Retinal pigment epithelial cell (primary cell): ENCODE measurements at regions not wholly inside any gene's neighbourhood (a gene's known extent, or its start where the extent isn't known, plus 50 kb on each side); places are given as distances from the start of the nearest gene placed in this dataset.
"Not testable (repeated sequence)": the region's sequence is repeated elsewhere in the genome, so short reads cannot be mapped to it uniquely, and the experiment has no call there.

Experiments used
- DNase-seq: peaks from one replicate; pipeline ENCODE4 v3.0.0-alpha.2; 2010; ENCODE audit warnings: low read depth
- H3K4me3 ChIP-seq: 2 replicates; pipeline ENCODE4 v1.5.1; 2011; ENCODE audit warnings: mild to moderate bottlenecking, low read length, control low read depth, moderate library complexity
- CTCF ChIP-seq: conservative IDR thresholded peaks from 2 replicates; pipeline ENCODE4 v1.5.1; 2011; ENCODE audit warnings: low read depth, low read length, control low read depth, inconsistent platforms

GRCh38 chr22:46046299-46046685, 69.3 kb upstream of the WNT7B start:
- no peak for TF ChIP-seq CTCF
- no peak overlapping the region for H3K4me3 ChIP-seq

GRCh38 chr22:46047226-46047625, 70.3 kb upstream of the WNT7B start:
- no peak for DNase-seq
- no peak for TF ChIP-seq CTCF
- H3K4me3 ChIP-seq = no peak overlapping the region

More at GRCh38 chr22:46046299-46046685, 69.3 kb upstream of the WNT7B start:
- no peak for DNase-seq

- no peak for TF ChIP-seq CTCF
- DNase-seq = no peak
- no peak overlapping the region for H3K4me3 ChIP-seq
Measured at GRCh38 chr22:46047841-46048595, 71.1 kb upstream of the WNT7B start.

GRCh38 chr22:46048661-46049060, 71.7 kb upstream of the WNT7B start:
- not testable (repeated sequence) for DNase-seq, H3K4me3 ChIP-seq

GRCh38 chr22:46049726-46050450, 72.9 kb upstream of the WNT7B start:
- no peak for TF ChIP-seq CTCF
- H3K4me3 ChIP-seq = no peak overlapping the region
- DNase-seq = no peak

- no peak overlapping the region for H3K4me3 ChIP-seq
- no peak for DNase-seq
- TF ChIP-seq CTCF = no peak
Measured at GRCh38 chr22:46050451-46050845, 73.5 kb upstream of the WNT7B start.

GRCh38 chr22:46050916-46051614, 74.1 kb upstream of the WNT7B start:
- TF ChIP-seq CTCF = no peak

More at GRCh38 chr22:46050916-46051614, 74.1 kb upstream of the WNT7B start:
- no peak overlapping the region for H3K4me3 ChIP-seq
- DNase-seq = no peak
